SHP77 (cell line): ENCODE measurements at regions not wholly inside any gene's neighbourhood (a gene's known extent, or its start where the extent isn't known, plus 50 kb on each side); places are given as distances from the start of the nearest gene placed in this dataset.

Experiments used
- DNase-seq, 2 experiments: peaks; one replicate each; lab custom pipeline; 2025; lab: John Stamatoyannopoulos, UW

- no peak for DNase-seq
Measured at GRCh38 chr7:133191787-133192186, 61.1 kb upstream of the EXOC4 start.

- no peak for DNase-seq
Measured at GRCh38 chr7:133195868-133196267, 57.0 kb upstream of the EXOC4 start.

GRCh38 chr7:133196856-133197612 is 55.8 kb upstream of the EXOC4 start:
- no peak for DNase-seq

- DNase-seq: no peak
Measured at GRCh38 chr7:133197972-133198544, 54.8 kb upstream of the EXOC4 start.

- DNase-seq: no peak
Measured at GRCh38 chr7:133199831-133200230, 53.0 kb upstream of the EXOC4 start.

- DNase-seq: no peak
Measured at GRCh38 chr7:133201470-133201869, 51.4 kb upstream of the EXOC4 start.

- no peak for DNase-seq
Measured at GRCh38 chr7:133202942-133203341, 49.9 kb upstream of the EXOC4 start.
